T-helper 1 cell treated with Interleukin-12 subunit alpha and Interleukin-12 subunit beta and Interleukin-4 antibody, amounts not matched to agents 30 ng/mL and 1 ng/mL, for 36 hours (primary cell): ENCODE measurements at regions not wholly inside any gene's neighbourhood (a gene's known extent, or its start where the extent isn't known, plus 50 kb on each side); places are given as distances from the start of the nearest gene placed in this dataset.

Experiments
- intact Hi-C: fragments of 100-400 bp; cut with micrococcal nuclease; formaldehyde crosslinking; loops from one replicate; pipeline ENCODE4 v1.15.1; 2024

DNA sequence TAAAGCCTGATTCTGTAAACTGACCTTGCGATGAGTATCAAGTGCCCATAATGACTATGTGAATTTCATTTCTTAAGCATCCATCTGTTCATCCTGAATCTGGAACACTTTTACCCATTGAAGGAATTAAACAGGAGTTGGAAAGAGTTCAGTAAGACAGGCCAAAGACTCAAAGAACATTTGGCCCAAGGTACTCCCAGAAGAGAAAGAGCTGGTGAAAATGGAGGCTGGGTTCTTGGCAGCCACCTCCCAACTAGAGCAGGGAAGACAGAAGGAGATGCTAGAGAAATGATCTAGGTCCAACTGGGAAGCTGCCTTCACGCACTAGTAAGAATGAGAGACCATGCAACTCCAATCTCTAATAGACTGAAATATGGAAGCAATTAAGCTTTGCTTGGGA, 57.1 kb upstream of the ADRA1D start:
- intact Hi-C loops = no loop called here

DNA sequence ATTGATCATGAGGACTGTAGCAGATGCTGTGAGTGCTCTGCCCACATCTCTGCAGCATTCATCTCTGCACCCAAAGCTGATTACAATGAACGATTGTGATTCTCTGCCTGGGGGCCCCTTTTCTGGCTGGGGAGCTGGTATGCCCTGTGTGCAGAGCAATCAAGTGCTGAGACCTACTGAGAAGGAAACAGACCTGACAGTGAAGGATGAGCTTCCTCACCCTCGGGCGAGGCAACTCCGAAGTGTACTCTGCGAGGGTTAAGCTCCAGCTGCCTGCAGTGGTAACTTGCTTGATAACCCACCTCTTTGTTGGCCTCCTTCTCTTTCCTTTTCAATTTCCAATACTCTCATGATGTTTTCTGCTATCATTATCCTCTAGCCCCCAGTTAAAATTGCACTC, 56.0 kb upstream of the ADRA1D start:
- intact Hi-C loops = no loop called here

DNA sequence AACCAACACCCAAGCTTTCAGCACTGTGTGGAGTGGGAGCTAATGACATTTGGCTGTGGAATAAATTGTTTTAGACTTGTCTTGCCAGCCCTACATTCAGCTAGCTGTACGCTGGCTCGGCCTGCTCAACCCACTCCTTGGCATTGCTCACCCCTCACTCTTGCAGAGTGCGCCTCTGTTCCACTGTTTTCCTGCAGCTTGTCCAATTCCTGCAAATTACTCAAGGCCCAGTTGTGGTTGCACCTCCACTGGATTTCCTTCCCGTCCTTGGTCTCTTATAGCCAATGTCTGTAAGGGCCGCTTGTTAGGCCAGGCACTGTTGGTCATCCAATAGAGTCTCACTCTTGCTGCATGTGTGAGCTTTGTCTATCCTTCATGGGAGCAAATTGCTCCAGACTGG, 55.5 kb upstream of the ADRA1D start:
- intact Hi-C loops = no loop called here

DNA sequence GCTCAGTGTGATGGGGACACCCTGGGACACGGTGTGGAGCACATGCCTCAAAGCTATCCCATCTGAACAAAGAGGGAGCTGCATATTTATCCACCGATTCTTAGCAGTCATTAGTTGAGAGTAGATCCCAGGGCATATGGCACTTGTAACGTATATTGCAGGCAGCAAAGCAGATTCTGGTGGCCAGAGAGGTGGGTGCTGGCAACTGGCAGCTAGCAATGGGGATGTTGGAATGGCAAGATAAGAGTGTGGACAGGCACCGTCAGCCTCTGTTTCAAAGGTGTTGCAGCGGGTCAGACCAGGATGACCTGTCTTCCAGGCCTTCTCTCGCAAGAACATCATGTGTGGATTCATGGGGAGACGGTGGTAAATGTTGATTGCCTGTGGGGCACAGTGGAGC, 54.0 kb upstream of the ADRA1D start:
- intact Hi-C loops = no loop called here

DNA sequence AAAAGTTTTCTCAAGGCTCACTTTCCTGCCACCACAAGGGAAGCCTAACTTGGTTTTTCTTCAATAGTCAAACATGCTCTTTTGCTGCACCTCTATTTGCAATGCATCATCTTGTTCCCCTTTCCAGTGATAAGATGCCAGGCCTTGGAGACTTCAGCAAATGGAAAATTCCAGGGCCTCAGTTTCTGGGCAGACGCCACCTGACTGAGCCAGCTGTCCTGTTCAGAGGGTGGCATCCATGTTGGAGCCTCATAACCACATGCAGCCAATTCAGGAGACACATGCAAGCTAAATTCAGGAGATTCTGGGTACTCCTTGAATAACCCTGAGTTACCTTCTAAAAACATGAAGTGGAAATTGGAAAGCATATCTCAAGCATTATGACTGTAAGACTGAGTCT, 51.8 kb upstream of the ADRA1D start:
- intact Hi-C loops = no loop called here

DNA sequence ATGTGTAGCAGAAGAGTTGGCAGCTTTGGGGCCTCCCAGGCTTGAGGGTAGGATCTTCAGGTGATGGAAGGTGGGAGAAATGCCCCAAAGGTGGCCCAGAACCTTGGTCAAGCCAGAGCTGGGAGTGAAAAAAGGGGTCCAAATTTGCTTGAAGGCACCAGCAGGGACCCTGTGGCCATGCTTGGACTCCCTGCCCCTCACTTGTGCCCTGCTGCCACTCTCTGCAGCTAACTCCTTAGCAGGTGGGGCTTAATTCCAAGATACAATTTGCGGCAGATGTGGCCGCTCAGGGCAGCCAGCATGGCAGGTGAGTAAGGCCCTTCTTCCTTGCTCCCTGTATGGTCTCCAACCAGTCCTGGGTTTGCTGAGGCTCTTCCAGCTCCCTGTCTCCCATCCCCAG, 51.3 kb upstream of the ADRA1D start:
- intact Hi-C loops = no loop called here

DNA sequence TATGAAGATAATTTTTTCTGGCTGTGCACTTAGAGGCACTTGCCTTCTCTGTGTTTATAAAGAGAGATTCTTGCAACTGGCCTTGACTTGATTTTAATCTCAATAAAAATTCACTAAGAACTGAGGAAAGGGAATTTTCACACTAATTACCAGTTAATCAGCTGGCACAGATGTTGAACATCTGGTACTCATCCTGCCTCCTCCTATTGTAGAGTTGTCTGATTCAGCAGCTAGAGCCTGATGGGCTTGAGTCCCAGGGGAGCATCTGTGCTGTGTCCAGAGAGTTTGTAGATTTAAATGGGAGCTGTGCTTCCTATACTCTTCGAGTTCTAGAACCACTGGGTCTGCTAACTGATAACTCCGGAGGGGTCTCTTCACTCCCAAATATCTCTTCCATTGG, 50.7 kb upstream of the ADRA1D start:
- intact Hi-C loops = no loop called here

DNA sequence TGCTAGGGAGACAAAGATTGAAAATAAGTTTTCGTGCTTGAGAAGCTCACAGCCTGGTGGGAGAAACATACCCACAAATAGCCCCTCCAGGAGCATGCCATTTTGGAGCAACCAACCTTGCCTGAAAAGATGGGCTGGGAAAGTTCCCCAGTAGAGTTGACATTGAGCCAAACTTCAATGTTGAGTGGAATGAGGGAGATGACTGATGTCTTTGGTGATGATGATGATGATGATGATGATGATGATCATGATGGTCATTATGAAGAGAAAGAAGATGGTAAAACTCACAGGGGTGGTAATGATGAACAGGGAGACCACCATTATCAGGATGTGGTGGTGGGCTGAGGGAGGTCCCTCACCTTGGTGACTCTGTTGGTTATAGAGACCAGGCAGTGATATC, 50.1 kb upstream of the ADRA1D start:
- intact Hi-C loops = no loop called here
